LoVo (cell line): ENCODE measurements at regions not wholly inside any gene's neighbourhood (a gene's known extent, or its start where the extent isn't known, plus 50 kb on each side); places are given as distances from the start of the nearest gene placed in this dataset.

Source experiments
- DNase-seq: peaks from one replicate; pipeline ENCODE4 v3.0.0-alpha.2; 2016; ENCODE audit warnings: low spot score

GRCh38 chr3:22940285-22940684, 262.8 kb upstream of the UBE2E2 start:
- no peak for DNase-seq

GRCh38 chr3:22942981-22943380, 260.1 kb upstream of the UBE2E2 start:
- no peak for DNase-seq

GRCh38 chr3:22947851-22948250, 255.3 kb upstream of the UBE2E2 start:
- no peak for DNase-seq

- DNase-seq: no peak
Observed at GRCh38 chr3:22951910-22952309, 251.2 kb upstream of the UBE2E2 start.

GRCh38 chr3:22952860-22953259, 250.3 kb upstream of the UBE2E2 start:
- no peak for DNase-seq

GRCh38 chr3:22959593-22959992, 243.5 kb upstream of the UBE2E2 start:
- no peak for DNase-seq

- DNase-seq: peak; percentile 56
Observed at GRCh38 chr3:22960105-22960984, 242.8 kb upstream of the UBE2E2 start.

GRCh38 chr3:22962244-22962643, 240.9 kb upstream of the UBE2E2 start:
- DNase-seq: no peak

- no peak for DNase-seq
Observed at GRCh38 chr3:22966349-22966748, 236.8 kb upstream of the UBE2E2 start.

GRCh38 chr3:22969276-22969675, 233.9 kb upstream of the UBE2E2 start:
- DNase-seq: no peak

- DNase-seq: no peak
Observed at GRCh38 chr3:22971497-22971896, 231.6 kb upstream of the UBE2E2 start.

GRCh38 chr3:22977042-22977441, 226.1 kb upstream of the UBE2E2 start:
- DNase-seq: no peak

- no peak for DNase-seq
Observed at GRCh38 chr3:22977650-22978289, 225.4 kb upstream of the UBE2E2 start.

GRCh38 chr3:22979581-22979980, 223.5 kb upstream of the UBE2E2 start:
- no peak for DNase-seq

GRCh38 chr3:22980346-22980745, 222.8 kb upstream of the UBE2E2 start:
- DNase-seq: no peak

- DNase-seq: no peak
Observed at GRCh38 chr3:22981166-22981565, 222.0 kb upstream of the UBE2E2 start.

- DNase-seq: no peak
Observed at GRCh38 chr3:22981861-22982260, 221.3 kb upstream of the UBE2E2 start.

GRCh38 chr3:22982981-22983587, 220.0 kb upstream of the UBE2E2 start:
- no peak for DNase-seq

- DNase-seq: no peak
Observed at GRCh38 chr3:22986958-22987357, 216.2 kb upstream of the UBE2E2 start.

GRCh38 chr3:22988566-22988965, 214.6 kb upstream of the UBE2E2 start:
- DNase-seq: no peak

- no peak for DNase-seq
Observed at GRCh38 chr3:22989716-22990115, 213.4 kb upstream of the UBE2E2 start.

- no peak for DNase-seq
Observed at GRCh38 chr3:22990291-22991200, 212.6 kb upstream of the UBE2E2 start.
